Sigmoid colon (tissue), 6 donors: ENCODE measurements at regions not wholly inside any gene's neighbourhood (a gene's known extent, or its start where the extent isn't known, plus 50 kb on each side); places are given as distances from the start of the nearest gene placed in this dataset.

Experiments used
- DNase-seq: peaks from one replicate; pipeline ENCODE4 v3.0.0-alpha.2; 2019
- H3K27ac ChIP-seq, 4 donors: fragments of 200-600 bp; sonication (generic); one replicate each; pipeline ENCODE4 v1.5.1; 2016 to 2019; ENCODE audit warnings: mild to moderate bottlenecking in 1 of 4
- H3K27me3 ChIP-seq, 3 donors: fragments of 200-600 bp; sonication (generic); one replicate each; pipeline ENCODE4 v1.5.1; 2019; ENCODE audit warnings: mild to moderate bottlenecking in 1 of 3
- H3K36me3 ChIP-seq, 4 donors: fragments of 200-600 bp; sonication (generic); one replicate each; pipeline ENCODE4 v1.5.1; 2016 to 2019
- H3K4me1 ChIP-seq, 4 donors: fragments of 200-600 bp; sonication (generic); one replicate each; pipeline ENCODE4 v1.5.1; 2017 to 2019
- H3K4me3 ChIP-seq, 4 donors: fragments of 200-600 bp; sonication (generic); one replicate each; pipeline ENCODE4 v1.5.1; 2017 to 2019; ENCODE audit warnings: mild to moderate bottlenecking in 2 of 4, moderate library complexity in 1 of 4
- H3K9me3 ChIP-seq, 4 donors: fragments of 200-600 bp in 3 of 4; sonication (generic) in 3 of 4; one replicate each; pipeline versions ENCODE4 v1.5.1 to v1.6.1; 2013 to 2019
- CTCF ChIP-seq, 4 experiments: fragments of 450-650 bp in 3 of 4; fragments of 200-600 bp in 1 of 4; IDR thresholded peaks; one replicate each; pipeline ENCODE4 v1.5.1; 2016 to 2019; ENCODE audit warnings: antibody characterized with exemption in 4 of 4, mild to moderate bottlenecking in 3 of 4, moderate library complexity in 2 of 4
- EP300 ChIP-seq, 4 donors: sonication (generic); formaldehyde crosslinking; IDR thresholded peaks; one replicate each; pipeline ENCODE4 v1.6.1; 2017; ENCODE audit warnings: antibody characterized with exemption in 4 of 4
- POLR2A ChIP-seq, 2 donors: fragments of 450-650 bp; IDR thresholded peaks; one replicate each; pipeline ENCODE4 v1.6.1; 2016; ENCODE audit warnings: antibody characterized with exemption in 2 of 2, mild to moderate bottlenecking in 2 of 2, moderate library complexity in 2 of 2
- POLR2AphosphoS5 ChIP-seq, 4 donors: sonication (generic); formaldehyde crosslinking; IDR thresholded peaks; one replicate each; pipeline ENCODE4 v1.6.1; 2017; ENCODE audit warnings: antibody characterized with exemption in 4 of 4
- WGBS, 2 donors: extraction: QIAGEN DNeasy Blood & Tissue Kit; methylation state at CpG; one replicate each; pipeline ENCODE4 v1.1.7; 2013; 5-methylcytosine and 5-hydroxymethylcytosine counted together
- intact Hi-C: fragments of 100-400 bp; cut with DNase I; formaldehyde crosslinking; loops from one replicate; pipeline ENCODE4 v1.15.1; 2023
- donor health status: healthy with polysubstance abuse.
- donor health status: healthy.

- Histone ChIP-seq H3K27me3 (no peaks in the 10 kb centered on the region), H3K4me3 (no peak overlapping the region), H3K4me1 (no peaks in the 10 kb centered on the region), H3K27ac (no peak overlapping the region), H3K36me3 (no peaks in the 10 kb centered on the region), H3K9me3 (no peaks in the 10 kb centered on the region)
- WGBS, 2 donors, result 79 to 80% methylated on average over 1 of the region's 1 CpG
- TF ChIP-seq CTCF (IDR thresholded peaks at IDR 0.05), result no peak
- no peak for TF ChIP-seq POLR2A (IDR thresholded peaks at IDR 0.05)
- no peak for TF ChIP-seq EP300 (IDR thresholded peaks at IDR 0.05)
- TF ChIP-seq POLR2AphosphoS5 (IDR thresholded peaks at IDR 0.05), result no peak
- no peak for DNase-seq
- intact Hi-C loops, result no loop called here
These were observed 128.2 kb upstream of the WDFY3 start for GRCh38 chr4:85094735-85095134.

- no peaks in the 10 kb centered on the region for H3K36me3 ChIP-seq
- intact Hi-C loops, result no loop called here
- TF ChIP-seq POLR2AphosphoS5 (IDR thresholded peaks at IDR 0.05), result no peak
- TF ChIP-seq CTCF (IDR thresholded peaks at IDR 0.05), result no peak
- TF ChIP-seq EP300 (IDR thresholded peaks at IDR 0.05), result no peak
- H3K4me1 ChIP-seq, result no peaks in the 10 kb centered on the region
- DNase-seq, result no peak
- WGBS, 2 donors, result 81 to 92% methylated on average over 1 of the region's 1 CpG
- H3K27ac ChIP-seq, result no peak overlapping the region
- H3K27me3 ChIP-seq, result no peaks in the 10 kb centered on the region
- H3K4me3 ChIP-seq, result no peak overlapping the region
- no peaks in the 10 kb centered on the region for H3K9me3 ChIP-seq
These were observed 136.1 kb upstream of the WDFY3 start for GRCh38 chr4:85102606-85103005.

GRCh38 chr4:85106166-85106565 is 139.7 kb upstream of the WDFY3 start:
- no peaks in the 10 kb centered on the region for H3K27me3 ChIP-seq
- H3K4me1 ChIP-seq, result no peaks in the 10 kb centered on the region
- H3K4me3 ChIP-seq, result no peak overlapping the region
- intact Hi-C loops, result no loop called here
- H3K36me3 ChIP-seq, result no peaks in the 10 kb centered on the region
- DNase-seq, result no peak
- no peak overlapping the region for H3K27ac ChIP-seq
- TF ChIP-seq CTCF (IDR thresholded peaks at IDR 0.05) (no peak), POLR2A (IDR thresholded peaks at IDR 0.05) (no peak), POLR2AphosphoS5 (IDR thresholded peaks at IDR 0.05) (no peak), EP300 (IDR thresholded peaks at IDR 0.05) (no peak)
- H3K9me3 ChIP-seq, result no peaks in the 10 kb centered on the region

- WGBS, 2 donors, result 89 to 92% methylated on average over 5 of the region's 5 CpGs
- TF ChIP-seq CTCF (IDR thresholded peaks at IDR 0.05) (no peak), EP300 (IDR thresholded peaks at IDR 0.05) (no peak), POLR2A (IDR thresholded peaks at IDR 0.05) (no peak), POLR2AphosphoS5 (IDR thresholded peaks at IDR 0.05) (no peak)
These were observed 140.4 kb upstream of the WDFY3 start for GRCh38 chr4:85106805-85107336.

GRCh38 chr4:85107553-85107952 is 141.1 kb upstream of the WDFY3 start:
- Histone ChIP-seq H3K4me1 (no peaks in the 10 kb centered on the region), H3K9me3 (no peaks in the 10 kb centered on the region), H3K4me3 (no peak overlapping the region), H3K27ac (no peak overlapping the region), H3K27me3 (no peaks in the 10 kb centered on the region), H3K36me3 (no peaks in the 10 kb centered on the region)
- WGBS, 2 donors, result 66 to 75% methylated on average over 5 of the region's 5 CpGs
- no peak for DNase-seq
- intact Hi-C loops, result no loop called here
- no peak for TF ChIP-seq EP300 (IDR thresholded peaks at IDR 0.05)
- TF ChIP-seq POLR2A (IDR thresholded peaks at IDR 0.05), result no peak
- TF ChIP-seq CTCF (IDR thresholded peaks at IDR 0.05), result no peak
- no peak for TF ChIP-seq POLR2AphosphoS5 (IDR thresholded peaks at IDR 0.05)

More at GRCh38 chr4:85106805-85107336, 140.4 kb upstream of the WDFY3 start:
- H3K36me3 ChIP-seq, result no peaks in the 10 kb centered on the region
- no peaks in the 10 kb centered on the region for H3K4me1 ChIP-seq
- DNase-seq, result no peak
- no peaks in the 10 kb centered on the region for H3K27me3 ChIP-seq
- intact Hi-C loops, result no loop called here
- no peaks in the 10 kb centered on the region for H3K9me3 ChIP-seq
- H3K4me3 ChIP-seq, result no peak overlapping the region
- no peak overlapping the region for H3K27ac ChIP-seq
